ENCODE measurements at regions not wholly inside any gene's neighbourhood (a gene's known extent, or its start where the extent isn't known, plus 50 kb on each side); places are given as distances from the start of the nearest gene placed in this dataset.

DNA sequence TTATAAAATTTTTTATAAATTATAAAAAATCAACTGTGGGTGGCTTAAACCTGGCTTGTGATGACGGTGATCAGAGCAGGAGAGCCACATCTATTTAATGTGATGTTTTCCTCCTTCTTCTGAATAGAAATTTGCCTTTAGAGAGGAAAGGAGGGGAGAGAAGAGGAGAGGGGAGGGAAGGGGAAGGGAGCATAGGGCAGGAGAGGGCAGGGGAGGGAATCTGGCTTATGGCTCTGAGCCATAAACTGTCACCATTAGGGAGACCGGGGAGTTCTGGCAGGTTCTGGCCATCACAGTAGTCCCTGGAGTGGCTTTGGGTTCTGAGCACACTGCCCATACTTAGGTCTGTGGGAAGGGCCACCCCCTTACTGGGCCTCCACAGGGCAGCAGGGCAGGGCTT lies 167.8 kb downstream of the ENGASE start:
- DNase-seq = no peak

GRCh38 chr17:79241616-79242015 lies 167.0 kb downstream of the ENGASE start:
- DNase-seq = no peak

DNA sequence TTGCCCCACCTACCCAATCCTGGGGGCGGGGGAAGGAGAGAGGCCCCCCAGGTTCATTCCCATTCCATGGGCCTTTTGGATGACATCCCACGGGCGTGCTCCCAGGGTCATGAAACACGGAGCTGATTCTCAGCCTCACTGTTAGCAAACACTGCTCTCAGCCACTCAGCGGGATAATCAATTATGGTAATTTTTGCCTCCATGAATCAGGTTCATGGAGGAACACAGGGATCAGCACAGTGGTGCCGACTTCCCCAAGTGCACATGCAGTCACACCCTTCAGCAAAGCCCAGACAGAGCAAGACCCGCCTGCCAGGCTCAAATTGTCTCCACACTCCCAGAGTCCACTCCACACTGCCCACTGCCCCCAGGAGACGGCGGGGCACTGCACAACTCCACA lies 164.6 kb downstream of the ENGASE start:
- no peak for DNase-seq

- no peak for DNase-seq
These were observed 162.9 kb downstream of the ENGASE start for GRCh38 chr17:79237448-79238053.

GRCh38 chr17:79235808-79236207 lies 161.2 kb downstream of the ENGASE start:
- no peak for DNase-seq

GRCh38 chr17:79233916-79234551 lies 159.4 kb downstream of the ENGASE start:
- DNase-seq = no peak

DNA sequence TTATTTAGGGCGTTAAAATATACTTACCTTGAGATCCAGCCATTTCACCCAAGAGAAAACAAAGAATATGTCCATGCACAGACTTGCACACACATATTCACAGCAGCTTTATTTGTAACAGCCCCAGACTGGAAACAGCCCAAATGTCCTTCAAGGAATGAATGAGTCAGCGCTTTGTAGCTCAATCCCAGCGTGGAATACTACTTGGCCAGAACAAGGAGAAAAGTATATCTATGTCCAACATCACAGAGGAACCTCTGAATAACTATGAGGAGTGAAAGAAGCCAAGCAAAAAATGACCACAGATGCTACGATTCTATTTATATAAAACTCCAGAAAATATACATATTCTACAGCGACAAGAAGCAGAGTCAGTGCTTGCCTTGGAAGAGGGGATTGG lies 158.3 kb downstream of the ENGASE start:
- no peak for DNase-seq

DNA sequence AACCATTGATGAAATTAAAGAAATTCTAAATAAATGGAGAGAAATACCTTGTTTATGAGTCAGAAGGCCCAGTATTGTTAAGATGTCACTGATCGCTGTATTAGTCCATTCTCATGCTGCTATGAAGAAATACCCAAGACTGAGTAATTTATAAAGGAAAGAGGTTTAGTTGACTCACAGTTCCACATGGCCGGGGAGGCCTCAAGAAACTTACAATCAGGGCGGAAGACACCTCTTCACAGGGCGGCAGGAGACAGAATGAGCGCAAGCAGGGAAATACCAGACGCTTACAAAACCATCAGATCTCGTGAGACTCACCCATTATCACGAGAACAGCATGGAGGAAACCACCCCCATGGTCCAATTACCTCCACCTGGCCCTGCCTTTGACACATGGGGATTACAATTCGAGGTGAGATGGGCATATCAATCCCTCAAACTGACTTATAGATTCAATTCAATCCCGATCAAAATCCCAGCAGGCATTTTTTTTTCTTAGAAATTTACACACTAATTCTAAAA lies 157.2 kb downstream of the ENGASE start:
- no peak for DNase-seq

- no peak for DNase-seq
These were observed 156.0 kb downstream of the ENGASE start for GRCh38 chr17:79230576-79230975.

- DNase-seq = no peak
These were observed 151.4 kb downstream of the ENGASE start for GRCh38 chr17:79226037-79226436.

DNA sequence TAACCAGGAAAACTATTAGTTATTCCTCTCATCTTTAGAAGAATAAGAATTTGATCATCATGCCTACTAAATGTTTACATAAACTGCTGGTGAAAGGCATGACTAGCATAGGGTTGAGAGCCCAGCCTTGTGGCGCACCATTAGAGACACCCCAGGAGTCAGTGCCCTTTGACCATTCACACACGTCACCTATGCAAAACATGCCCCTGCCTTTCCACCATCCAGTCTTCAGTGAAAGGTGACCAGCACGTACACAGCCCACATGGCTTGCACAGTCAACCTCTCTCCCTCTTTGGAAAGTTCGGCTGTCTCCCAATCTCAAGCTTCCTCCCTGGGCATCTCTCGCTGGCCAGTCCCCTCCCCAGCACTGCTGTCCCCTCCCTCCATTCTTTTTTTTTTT lies 150.3 kb downstream of the ENGASE start:
- DNase-seq = no peak

DNA sequence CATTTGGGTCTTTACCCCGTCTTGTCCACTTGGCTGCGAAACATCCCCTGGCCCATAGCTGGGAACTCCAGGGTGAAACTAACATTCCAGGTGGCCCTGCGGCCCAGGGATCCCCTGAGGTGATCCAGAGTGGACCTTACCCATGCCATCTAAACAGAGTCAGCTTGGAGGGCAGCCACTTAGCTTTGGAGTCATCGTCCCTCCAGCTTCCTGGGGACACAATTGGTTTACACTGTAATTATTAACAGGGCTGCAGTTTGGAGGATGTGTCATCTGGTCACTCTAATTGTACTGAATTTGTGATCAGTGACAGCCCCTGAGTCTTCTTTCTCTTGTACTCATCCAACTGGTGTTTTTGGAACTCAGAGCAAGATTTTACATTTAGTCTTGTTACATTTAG lies 149.9 kb downstream of the ENGASE start:
- DNase-seq = no peak

GRCh38 chr17:79223953-79224352 lies 149.3 kb downstream of the ENGASE start:
- no peak for DNase-seq

DNA sequence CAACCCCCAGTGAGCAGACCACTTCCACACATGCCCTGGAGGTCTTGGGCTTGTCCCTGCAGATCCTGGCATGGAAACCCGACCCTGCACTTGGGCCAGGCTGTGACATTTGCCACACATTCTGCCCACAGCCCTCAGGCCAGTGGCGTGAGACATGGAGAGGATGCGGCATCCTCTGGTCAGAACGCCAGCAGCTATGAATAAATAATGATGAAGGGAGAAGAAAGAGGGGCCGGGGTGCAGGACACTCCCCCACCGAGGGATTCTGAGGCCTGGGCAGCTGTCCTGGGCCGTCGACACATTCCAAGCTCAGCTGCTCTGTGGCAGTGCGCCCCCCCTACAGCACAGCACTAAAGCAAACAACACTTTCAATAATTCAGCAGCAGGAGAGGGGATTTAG lies 148.8 kb downstream of the ENGASE start:
- no peak for DNase-seq

DNA sequence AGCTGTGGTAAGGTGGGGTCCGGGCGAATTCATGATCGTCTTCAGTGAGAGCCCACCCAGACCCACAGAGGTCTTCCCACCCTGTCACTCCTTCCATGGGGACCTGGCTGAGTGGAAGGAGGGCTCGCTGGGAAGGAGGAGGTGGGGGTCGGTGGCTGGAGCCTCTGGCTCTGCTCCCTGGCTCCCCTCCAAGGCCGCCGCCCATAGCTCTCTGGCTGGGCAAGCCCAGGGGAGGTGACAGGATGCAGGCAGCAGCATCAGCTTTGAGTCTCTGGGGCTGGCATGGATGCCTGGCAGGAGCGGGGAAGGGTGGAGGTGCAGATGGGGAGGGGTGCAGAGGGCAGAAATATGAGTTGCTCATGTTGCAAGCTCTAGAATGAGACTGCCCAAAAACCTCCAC lies 147.0 kb downstream of the ENGASE start:
- peak; percentile 14 for DNase-seq

DNA sequence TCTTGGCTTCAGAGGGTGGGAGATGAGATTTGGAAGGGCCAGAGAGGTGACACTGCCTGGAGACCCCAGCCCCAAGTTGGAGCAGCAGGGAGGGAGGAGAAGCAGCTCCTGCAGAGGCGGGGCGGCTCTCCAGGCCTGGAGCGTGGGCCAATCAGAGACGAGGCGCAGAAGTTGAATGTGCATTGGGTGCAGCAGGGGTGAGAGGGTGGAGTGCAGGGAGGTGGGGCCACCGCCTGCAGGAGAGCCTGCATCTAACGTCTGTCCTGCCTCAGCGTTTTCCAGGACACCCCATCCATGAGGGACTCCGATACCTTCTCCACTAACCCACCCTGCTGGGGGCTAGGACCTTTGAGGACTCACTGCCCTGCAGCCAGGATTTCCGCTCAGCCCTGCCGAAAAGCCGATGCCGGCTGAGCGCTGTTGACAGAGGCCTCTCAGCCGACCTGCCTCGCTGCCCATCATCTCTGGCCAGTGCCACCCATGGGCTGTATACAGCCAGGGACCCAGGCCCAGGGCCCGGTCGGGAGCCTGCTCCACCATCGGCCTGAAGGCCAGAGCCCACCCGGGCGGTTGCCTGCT lies 146.2 kb downstream of the ENGASE start:
- DNase-seq = no peak

GRCh38 chr17:79220201-79220712 lies 145.6 kb downstream of the ENGASE start:
- no peak for DNase-seq

DNA sequence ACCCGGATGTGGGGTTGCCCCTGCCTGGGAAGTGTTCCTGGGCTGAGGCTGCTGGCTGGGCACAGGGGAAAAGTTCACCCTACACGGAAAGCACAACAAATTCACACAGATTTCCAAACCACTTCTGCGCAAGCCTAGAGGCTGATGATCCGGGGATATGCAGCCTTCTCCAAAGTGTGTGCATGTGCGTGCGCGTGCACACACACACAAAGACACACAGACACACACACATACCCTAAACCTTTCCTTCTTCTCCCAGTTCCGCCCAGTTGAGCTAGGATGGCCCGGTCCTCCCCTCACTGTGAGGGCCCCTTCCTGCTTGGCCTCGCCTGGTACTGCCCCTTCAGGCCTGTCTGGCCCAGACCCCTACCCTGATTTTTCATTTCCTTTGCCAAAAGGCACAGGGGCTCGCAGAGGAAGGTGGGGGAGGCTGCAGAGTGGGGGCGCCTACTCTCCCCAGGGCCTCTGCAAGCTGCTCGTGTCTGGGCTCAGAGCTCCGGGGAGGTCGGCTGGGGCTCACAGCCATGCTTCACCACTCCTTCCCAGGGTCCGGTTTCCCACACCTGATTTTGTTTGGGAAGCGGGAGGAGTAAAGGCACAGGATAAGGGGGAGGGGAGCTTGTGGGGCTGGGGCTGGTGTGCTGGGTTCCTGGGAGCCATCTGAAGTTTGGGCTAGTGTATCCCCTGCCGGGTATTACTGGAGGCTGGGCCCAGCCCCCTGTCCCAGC lies 144.7 kb downstream of the ENGASE start:
- no peak for DNase-seq

DNA sequence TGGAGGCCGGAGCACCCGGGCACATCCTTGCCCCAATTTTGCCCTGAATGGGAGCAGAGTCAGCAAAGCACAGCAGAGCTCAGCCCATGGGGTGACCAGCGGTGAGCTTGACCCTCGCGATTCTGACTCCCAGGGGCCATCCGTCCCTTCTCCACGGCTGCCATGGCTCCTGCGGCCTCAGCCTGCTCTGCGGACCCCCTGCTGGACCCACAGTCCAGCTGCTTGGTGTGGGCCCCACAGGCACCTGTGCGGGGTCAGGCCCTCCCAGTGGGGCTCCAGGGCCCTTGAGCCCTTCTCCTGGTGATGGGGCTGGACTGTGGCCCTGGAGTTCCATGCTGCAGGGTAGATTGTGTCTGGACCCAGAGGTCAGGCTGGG lies 144.2 kb downstream of the ENGASE start:
- DNase-seq = no peak

GRCh38 chr17:79218175-79218824 lies 143.7 kb downstream of the ENGASE start:
- DNase-seq = no peak

DNA sequence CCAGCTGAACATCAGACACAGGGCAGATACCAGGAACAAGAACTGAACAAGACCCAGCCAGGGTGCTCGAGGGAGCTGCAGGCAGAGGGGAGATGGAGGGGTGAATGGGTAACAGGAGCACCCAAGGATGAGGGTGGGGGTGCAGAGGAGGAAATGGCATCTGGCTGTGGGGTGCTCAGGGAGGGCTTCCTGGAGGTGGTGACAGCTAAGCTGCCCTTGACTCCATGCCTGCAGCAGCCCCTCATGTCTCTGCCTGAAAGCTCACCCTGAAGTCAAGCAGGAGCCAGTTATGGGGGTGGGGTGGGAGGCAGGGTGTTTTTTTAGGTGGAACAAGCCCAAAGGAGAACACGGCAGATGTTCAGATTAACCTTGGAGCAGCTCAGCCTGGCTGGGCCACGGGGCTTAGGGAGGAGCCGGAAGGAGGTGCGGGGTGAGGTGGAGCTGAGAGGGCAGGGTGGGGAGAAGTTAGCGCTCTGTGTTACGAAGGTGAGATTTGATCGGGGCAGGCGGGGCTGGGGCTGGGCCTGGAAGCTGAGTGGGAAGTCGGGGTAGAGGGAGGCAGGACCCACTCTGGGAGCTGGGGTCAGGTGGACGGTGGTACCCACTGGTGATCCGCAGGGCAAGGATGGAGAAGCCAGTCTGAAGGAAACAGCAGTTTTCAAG lies 143.0 kb downstream of the ENGASE start:
- no peak for DNase-seq

GRCh38 chr17:79216826-79217225 lies 142.2 kb downstream of the ENGASE start:
- no peak for DNase-seq

DNA sequence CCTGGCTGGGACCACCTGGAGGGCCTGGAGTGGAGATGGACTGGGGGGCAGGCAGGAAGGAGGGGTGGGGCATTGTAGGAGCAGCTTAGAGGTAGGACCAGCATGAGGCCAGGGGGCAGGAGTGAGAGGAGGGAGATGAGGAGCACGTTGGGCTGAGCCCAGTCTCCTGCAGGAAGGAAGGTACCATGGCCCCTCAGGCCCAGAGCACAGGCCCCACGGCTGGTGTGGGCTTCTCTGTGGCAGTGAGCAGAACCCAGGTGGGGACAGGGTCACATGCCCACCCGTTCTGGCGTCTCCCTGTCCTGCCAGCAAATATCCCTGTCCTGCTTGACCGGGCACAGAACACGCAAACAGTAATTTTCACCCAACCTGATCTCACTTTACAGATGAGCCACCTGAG lies 141.8 kb downstream of the ENGASE start:
- DNase-seq = no peak
